ENCODE measurements at regions not wholly inside any gene's neighbourhood (a gene's known extent, or its start where the extent isn't known, plus 50 kb on each side); places are given as distances from the start of the nearest gene placed in this dataset.

GRCh38 chr6:109301418-109301817 lies 80.8 kb downstream of the CD164 start:
- TF ChIP-seq CTCF (IDR thresholded peaks at IDR 0.05; ENCODE audit: extremely low read depth in 1 of 2, insufficient read depth in 1 of 2, low read depth in 1 of 2, low read length in 2 of 2): no peak
- TF ChIP-seq POLR2A (IDR thresholded peaks at IDR 0.05; ENCODE audit: low read depth, low read length): no peak
- TF ChIP-seq EZH2 (IDR thresholded peaks at IDR 0.05; ENCODE audit: borderline replicate concordance, low read depth, low read length, severe bottlenecking): no peak
- no peak for TF ChIP-seq MAX (IDR thresholded peaks at IDR 0.05; ENCODE audit: insufficient read depth, insufficient read length)
- no peak for TF ChIP-seq POLR2AphosphoS5 (IDR thresholded peaks at IDR 0.05; ENCODE audit: insufficient read depth, low read depth, low read length)
- no peak for TF ChIP-seq MYC (IDR thresholded peaks at IDR 0.05; ENCODE audit: low read depth, low read length)
- TF ChIP-seq GATA2 (IDR thresholded peaks at IDR 0.05; ENCODE audit: insufficient read depth, insufficient read length, low read depth, low read length): no peak
